MCF 10A (cell line): ENCODE measurements at regions not wholly inside any gene's neighbourhood (a gene's known extent, or its start where the extent isn't known, plus 50 kb on each side); places are given as distances from the start of the nearest gene placed in this dataset.

Experiments
- BruUV-seq: library from RNA; stranded (reverse); fragments of 400-500 nt; replicated peaks from 2 replicates; lab custom pipeline; 2021; lab: Mats Ljungman, UMichigan
- CTCF ChIA-PET: fragments of 300-600 bp; sonication (Branson Sonifier 250); formaldehyde crosslinking; extraction: SDS; loops from one replicate; lab custom pipeline; 2021; ENCODE audit warnings: antibody characterized with exemption, inconsistent platforms; lab: Yijun Ruan, JAX
- POLR2A ChIA-PET: fragments of 300-600, 350-650 bp; sonication (Branson Sonifier 250); formaldehyde crosslinking; extraction: SDS; loops from one replicate; lab custom pipeline; 2020; ENCODE audit warnings: antibody characterized with exemption, inconsistent platforms; lab: Yijun Ruan, JAX
- DNase-seq: peaks from one replicate; pipeline ENCODE4 v3.0.0-alpha.2; 2018; ENCODE audit not compliant: unreplicated experiment
- H3K27ac Mint-ChIP-seq: one replicate; pipeline ENCODE4 v1.8.0; 2022; ENCODE audit warnings: mild to moderate bottlenecking, low read depth, mixed read lengths; ENCODE audit not compliant: unreplicated experiment
- H3K27me3 Mint-ChIP-seq: one replicate; pipeline ENCODE4 v1.8.0; 2022; ENCODE audit warnings: mixed read lengths; ENCODE audit not compliant: insufficient read depth, unreplicated experiment
- H3K36me3 Mint-ChIP-seq: one replicate; pipeline ENCODE4 v1.8.0; 2022; ENCODE audit warnings: mild to moderate bottlenecking, moderate library complexity, mixed read lengths; ENCODE audit not compliant: insufficient read depth, unreplicated experiment
- H3K4me1 Mint-ChIP-seq: one replicate; pipeline ENCODE4 v1.8.0; 2022; ENCODE audit warnings: mixed read lengths; ENCODE audit not compliant: insufficient read depth, unreplicated experiment
- H3K4me3 Mint-ChIP-seq: one replicate; pipeline ENCODE4 v1.8.0; 2022; ENCODE audit warnings: mild to moderate bottlenecking, moderate library complexity, mixed read lengths; ENCODE audit not compliant: unreplicated experiment
- H3K9me3 Mint-ChIP-seq: one replicate; pipeline ENCODE4 v1.8.0; 2022; ENCODE audit warnings: mixed read lengths; ENCODE audit not compliant: unreplicated experiment
- intact Hi-C: fragments of 100-400 bp; cut with micrococcal nuclease; formaldehyde crosslinking; loops from 2 replicates; pipeline ENCODE4 v1.14.1; 2022
- TF ChIP-seq, protein P1 (sequence below): fragments of 200-600 bp; IDR thresholded peaks from one replicate; pipeline ENCODE4 v1.8.0; 2022; ENCODE audit warnings: antibody characterized with exemption, mild to moderate bottlenecking; ENCODE audit not compliant: unreplicated experiment

DNA sequence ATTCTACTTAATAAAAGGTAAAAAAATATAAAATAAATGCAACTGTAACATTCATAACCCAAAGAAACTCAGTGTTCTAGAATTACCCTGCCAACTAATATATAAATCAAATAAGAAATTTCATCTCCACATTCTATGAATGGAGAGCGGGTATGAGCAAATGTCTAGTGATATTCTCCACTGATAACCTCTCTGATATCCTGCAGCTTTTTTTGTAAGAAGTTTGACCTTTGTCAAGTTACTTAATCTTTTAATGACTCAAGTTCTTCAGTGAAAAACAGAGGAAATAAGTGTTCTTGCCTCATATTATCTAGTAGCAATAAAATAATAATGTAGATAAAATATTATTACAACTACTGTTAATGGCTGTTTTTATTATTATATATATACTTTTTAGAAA is 1275.6 kb upstream of the CDH9 start:
- DNase-seq, result no peak
- H3K4me3 Mint-ChIP-seq, result no peak overlapping the region
- H3K4me1 Mint-ChIP-seq, result no peaks in the 10 kb centered on the region
- CTCF ChIA-PET, result no interaction called here
- H3K27ac Mint-ChIP-seq, result no peak overlapping the region
- BruUV-seq, result no TSS peak
- intact Hi-C loops, result no loop called here
- TF ChIP-seq, protein P1, sequence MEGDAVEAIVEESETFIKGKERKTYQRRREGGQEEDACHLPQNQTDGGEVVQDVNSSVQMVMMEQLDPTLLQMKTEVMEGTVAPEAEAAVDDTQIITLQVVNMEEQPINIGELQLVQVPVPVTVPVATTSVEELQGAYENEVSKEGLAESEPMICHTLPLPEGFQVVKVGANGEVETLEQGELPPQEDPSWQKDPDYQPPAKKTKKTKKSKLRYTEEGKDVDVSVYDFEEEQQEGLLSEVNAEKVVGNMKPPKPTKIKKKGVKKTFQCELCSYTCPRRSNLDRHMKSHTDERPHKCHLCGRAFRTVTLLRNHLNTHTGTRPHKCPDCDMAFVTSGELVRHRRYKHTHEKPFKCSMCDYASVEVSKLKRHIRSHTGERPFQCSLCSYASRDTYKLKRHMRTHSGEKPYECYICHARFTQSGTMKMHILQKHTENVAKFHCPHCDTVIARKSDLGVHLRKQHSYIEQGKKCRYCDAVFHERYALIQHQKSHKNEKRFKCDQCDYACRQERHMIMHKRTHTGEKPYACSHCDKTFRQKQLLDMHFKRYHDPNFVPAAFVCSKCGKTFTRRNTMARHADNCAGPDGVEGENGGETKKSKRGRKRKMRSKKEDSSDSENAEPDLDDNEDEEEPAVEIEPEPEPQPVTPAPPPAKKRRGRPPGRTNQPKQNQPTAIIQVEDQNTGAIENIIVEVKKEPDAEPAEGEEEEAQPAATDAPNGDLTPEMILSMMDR, result no peak
- H3K9me3 Mint-ChIP-seq, result no peaks in the 10 kb centered on the region
- no peaks in the 10 kb centered on the region for H3K27me3 Mint-ChIP-seq
- POLR2A ChIA-PET, result interaction anchor here (0.6 kb wide), 1 partner anchor 522 kb away, joined by 3 read pairs; no protein-coding TSS in a partner anchor
- H3K36me3 Mint-ChIP-seq, result no peaks in the 10 kb centered on the region

DNA sequence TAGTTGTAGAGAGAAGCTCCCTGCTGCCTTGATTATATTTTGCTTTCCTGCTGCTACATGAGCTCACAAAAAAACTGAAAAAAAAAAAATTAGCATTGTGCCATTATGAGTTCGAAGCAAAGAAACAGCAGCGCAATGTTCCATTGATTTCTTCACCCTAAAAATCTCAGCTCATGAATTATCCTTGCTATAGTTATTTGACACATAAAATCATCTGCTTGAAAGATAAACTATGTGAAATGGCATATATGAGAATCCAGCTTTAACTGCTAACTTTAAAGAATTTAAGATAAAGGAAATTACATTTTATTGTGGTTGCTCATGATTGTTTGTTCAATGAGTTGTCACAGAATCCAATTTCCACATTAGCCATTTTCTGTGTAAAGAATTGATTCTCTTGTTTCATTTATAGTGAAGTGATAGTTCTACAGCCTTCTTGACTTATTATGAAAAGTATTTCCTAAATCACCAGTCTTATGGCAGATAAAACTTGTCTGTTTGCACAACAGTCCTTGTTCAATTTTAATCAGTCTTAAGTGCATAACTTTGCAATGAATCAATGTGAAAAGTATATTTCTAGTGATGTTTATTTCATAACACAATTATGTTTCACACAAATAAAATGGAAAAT is 1275.0 kb upstream of the CDH9 start:
- no peaks in the 10 kb centered on the region for H3K9me3 Mint-ChIP-seq
- no peaks in the 10 kb centered on the region for H3K4me1 Mint-ChIP-seq
- H3K27ac Mint-ChIP-seq, result no peak overlapping the region
- no peaks in the 10 kb centered on the region for H3K27me3 Mint-ChIP-seq
- ChIA-PET CTCF (no interaction called here), POLR2A (no interaction called here)
- no peaks in the 10 kb centered on the region for H3K36me3 Mint-ChIP-seq
- TF ChIP-seq, protein P1, result no peak
- intact Hi-C loops, result no loop called here
- no peak for DNase-seq
- H3K4me3 Mint-ChIP-seq, result no peak overlapping the region
- no TSS peak for BruUV-seq

DNA sequence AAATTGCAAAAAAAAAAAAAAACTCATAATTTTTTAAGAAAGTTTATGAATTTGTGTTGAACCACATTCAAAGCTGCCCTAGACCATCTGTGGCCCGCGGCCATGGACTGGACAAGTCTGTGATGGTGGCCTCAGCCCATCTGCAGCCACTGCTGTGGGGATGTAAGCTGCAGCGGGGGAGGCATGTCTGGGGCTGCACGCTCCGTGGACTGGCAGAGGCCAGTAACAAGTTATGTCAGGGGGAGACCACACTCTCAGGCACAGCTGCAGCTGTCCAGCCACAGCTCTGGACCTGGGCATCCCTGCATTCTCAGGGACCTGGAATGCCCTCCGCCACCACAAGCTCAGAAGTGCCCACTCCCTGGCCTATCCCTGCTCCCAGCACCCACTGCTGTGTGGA is 1272.3 kb upstream of the CDH9 start:
- TF ChIP-seq, protein P1, result no peak
- ChIA-PET CTCF (interaction anchor here (0.6 kb wide), 2 partner anchors 297 to 777 kb away, joined by 3 to 4 read pairs; no protein-coding TSS in a partner anchor), POLR2A (interaction anchor here (0.6 kb wide), 1 partner anchor 452 kb away, joined by 3 read pairs; no protein-coding TSS in a partner anchor)
- no peak overlapping the region for H3K4me3 Mint-ChIP-seq
- no TSS peak for BruUV-seq
- intact Hi-C loops, result no loop called here
- no peaks in the 10 kb centered on the region for H3K9me3 Mint-ChIP-seq
- H3K36me3 Mint-ChIP-seq, result no peaks in the 10 kb centered on the region
- H3K27ac Mint-ChIP-seq, result no peak overlapping the region
- DNase-seq, result no peak
- no peaks in the 10 kb centered on the region for H3K27me3 Mint-ChIP-seq
- no peaks in the 10 kb centered on the region for H3K4me1 Mint-ChIP-seq

DNA sequence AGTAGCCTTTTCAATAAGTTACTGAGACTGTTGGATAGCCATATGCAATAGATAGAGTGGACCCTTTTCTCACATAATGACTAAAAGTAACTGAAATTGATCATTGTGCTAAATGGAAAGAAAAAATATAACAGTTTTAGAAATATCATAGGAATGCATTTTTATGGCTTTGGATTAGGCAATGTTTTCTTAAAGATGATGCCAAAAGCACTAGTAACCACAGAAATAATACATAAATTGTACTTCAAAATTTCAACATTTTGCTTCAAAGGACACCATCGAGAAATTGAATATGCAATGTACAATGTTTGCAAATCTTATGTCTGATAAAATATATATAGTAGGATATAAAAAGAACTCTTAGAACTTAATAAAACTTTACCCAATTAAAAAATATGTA is 1267.5 kb upstream of the CDH9 start:
- no peaks in the 10 kb centered on the region for H3K4me1 Mint-ChIP-seq
- no peak overlapping the region for H3K4me3 Mint-ChIP-seq
- no peaks in the 10 kb centered on the region for H3K36me3 Mint-ChIP-seq
- no peaks in the 10 kb centered on the region for H3K27me3 Mint-ChIP-seq
- H3K9me3 Mint-ChIP-seq, result peaks cover 10% of the 10 kb centered on the region
- intact Hi-C loops, result no loop called here
- H3K27ac Mint-ChIP-seq, result no peak overlapping the region
- ChIA-PET POLR2A (no interaction called here), CTCF (no interaction called here)
- no peak for DNase-seq
- TF ChIP-seq, protein P1, result no peak
- no TSS peak for BruUV-seq
